UCSD-AML1 (cell line): ENCODE measurements at regions not wholly inside any gene's neighbourhood (a gene's known extent, or its start where the extent isn't known, plus 50 kb on each side); places are given as distances from the start of the nearest gene placed in this dataset.

Experiments
- DNase-seq: peaks from one replicate; lab custom pipeline; 2025; ENCODE audit not compliant: unreplicated experiment; lab: John Stamatoyannopoulos, UW

DNA sequence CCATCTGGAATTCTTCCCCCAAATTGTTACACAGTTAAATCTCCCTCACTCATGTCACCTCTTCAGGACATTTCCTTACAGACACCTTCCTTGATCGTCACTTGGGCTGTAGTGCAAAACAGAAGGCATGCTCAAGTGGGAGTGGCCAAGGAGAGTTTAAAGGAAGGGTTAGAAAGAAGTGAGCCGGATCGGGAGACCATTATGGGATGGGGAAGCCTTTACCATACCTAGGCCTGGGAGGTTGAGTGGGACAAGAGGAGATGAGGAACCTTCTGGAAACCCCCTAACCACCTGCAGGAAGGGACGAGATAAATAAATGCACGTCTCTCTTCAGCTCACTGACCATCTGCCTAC, 102.7 kb downstream of the UCHL1 start:
- DNase-seq = no peak

- DNase-seq = no peak
These were observed 103.1 kb downstream of the UCHL1 start for GRCh38 chr4:41359836-41360213.

GRCh38 chr4:41360214-41360920, 103.6 kb downstream of the UCHL1 start:
- DNase-seq = peak; percentile 47

DNA sequence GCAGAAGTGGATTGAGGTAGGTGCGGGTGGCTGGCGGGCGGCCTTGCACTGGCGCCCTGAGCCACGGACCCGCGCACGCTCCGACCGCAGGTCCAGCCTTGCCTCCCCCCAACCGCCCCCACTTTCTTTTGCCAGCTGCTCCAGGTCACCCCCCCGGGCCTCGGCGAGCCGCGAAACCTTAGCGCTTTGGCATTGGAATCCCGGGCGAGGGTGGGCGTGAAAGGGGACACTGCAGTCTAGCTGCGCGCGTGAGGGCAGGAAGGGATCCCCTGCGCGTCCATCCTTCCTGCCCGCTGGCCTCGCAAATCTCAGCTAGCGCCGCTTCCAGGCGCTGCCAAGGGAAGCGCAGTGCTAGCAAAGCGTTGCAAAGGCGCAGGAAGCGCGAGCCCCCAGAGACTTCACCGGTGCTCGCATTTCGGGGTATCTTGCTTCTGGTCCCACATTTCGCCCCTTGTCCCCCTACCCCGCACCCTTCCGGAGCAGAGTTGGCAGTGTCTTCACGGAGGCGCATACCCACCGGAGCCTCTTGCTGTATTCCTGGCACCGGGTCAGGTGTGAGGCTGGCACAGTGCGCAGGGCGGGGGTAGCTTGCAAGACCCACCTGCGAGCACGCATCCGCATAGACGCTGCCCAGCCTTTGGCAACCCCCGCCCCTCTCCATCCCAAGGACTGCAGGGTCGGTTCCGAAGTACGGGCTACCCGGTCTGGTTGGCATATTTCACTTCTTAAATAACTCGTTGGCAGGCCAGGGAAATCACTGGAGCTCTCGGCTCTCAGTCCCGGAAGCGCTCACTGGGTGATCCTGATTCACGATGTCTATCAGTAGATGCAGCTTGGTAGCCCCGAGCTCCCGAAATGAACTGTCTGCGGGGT, 104.4 kb downstream of the UCHL1 start:
- DNase-seq = no peak

DNA sequence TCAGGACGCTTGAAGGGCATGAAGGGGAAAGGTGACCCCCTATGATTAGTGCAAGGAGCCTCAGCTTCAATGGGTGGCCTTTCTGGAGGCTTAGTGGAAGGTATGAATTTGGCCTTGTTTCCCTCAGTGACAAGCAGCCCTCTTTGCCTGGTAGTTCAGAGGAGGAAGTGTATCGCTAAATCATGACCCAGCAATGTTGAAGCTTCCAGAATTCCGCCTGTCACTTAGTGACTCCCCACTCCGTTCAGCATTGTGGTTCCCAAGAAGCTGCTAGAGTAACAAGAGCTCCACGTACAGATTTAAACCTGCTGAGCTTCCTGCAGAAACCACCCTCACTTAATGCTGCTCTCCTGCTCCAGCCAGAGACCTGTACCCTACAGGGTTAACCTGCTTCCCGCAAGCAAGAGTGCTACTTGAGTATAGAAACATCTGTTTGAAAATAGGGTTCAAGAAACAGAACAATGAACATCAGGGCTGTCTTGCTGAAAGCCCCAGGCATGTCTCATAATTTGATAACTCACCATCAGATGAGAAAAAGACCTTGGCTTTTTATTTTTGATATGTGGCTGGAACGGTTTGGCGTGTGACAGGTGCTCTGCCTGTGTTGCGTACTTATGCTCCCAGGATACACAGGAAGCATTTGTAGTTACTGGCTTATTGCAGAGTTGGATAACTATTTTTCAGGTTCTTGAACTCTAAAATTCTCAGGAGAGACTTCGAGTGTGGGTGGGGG, 105.2 kb downstream of the UCHL1 start:
- DNase-seq = no peak

- no peak for DNase-seq
These were observed 106.1 kb downstream of the UCHL1 start for GRCh38 chr4:41362621-41363383.

DNA sequence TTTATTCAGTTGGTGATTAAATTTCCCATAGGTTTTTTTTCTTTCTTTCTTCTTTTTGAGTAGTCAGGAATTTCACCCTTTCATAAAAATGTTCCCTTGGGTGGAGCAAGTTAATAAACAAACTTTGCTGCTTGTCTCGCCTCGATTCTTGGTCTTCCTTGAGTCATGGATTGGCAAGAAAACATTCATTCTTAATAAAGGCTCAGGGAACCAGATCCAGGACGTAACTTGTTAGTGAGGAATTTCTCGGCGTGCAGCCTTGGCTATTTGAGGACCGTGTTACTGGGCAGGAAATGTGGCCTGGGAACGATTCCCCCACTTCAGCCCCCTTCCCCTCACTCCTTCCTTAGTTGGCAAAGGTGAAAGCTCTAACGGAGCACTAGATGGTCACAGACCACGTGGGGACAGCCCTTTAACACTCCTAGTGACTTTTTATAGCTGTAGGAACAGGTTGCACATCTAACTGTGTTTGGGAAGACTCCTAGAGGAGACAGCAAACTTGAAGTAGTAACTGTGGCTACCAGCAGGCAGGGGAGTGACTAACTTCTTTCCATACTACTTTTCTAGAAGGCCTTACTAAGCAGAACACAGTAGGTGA, 106.8 kb downstream of the UCHL1 start:
- DNase-seq = no peak

- DNase-seq = no peak
These were observed 108.1 kb downstream of the UCHL1 start for GRCh38 chr4:41364876-41365275.

DNA sequence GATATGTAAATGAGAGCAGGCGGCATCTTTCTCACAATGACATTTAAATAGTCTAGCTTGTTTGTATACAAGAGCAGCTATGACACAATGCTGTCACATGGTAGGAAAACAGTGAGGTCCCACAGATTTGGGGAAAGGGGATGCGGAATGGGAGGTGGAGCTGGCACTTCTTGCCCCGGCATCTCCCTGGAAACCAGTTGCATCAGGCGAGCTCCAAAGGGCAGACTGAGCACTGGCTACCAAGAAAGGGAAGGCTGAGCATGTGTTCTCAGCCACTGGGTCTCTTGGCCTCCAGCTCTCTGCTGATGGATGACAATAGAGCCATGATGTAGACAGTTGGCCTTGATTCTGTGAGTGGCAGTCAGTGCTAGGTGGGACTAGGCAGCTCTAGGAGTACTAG, 109.0 kb downstream of the UCHL1 start:
- DNase-seq = no peak

DNA sequence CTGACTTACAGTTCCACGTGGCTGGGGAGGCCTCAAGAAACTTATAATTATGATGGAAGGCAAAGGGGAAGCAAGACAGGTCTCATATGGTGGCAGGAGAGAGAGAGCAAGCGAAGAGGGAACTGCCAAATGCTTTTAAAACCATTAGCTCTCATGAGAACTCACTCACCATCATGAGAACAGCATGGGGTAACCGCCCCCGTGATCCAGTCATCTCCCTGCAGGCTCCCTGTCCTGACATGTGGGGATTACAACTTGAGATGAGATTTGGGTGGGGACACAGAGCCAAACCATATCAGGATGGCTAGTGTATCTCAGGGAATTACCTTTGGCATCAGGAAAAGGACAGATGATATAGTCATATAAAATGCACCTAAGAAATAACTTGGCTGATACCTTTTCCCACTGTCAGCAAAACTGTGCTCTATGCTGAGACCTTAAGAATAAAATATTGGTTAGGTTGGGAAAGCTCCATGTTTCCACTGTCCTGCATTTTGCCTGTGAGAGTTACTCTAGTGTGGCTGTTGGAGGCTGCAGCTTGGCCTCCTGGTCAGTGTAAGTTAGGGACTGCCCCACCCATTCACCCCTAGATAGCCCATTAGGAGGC, 110.3 kb downstream of the UCHL1 start:
- DNase-seq = no peak

DNA sequence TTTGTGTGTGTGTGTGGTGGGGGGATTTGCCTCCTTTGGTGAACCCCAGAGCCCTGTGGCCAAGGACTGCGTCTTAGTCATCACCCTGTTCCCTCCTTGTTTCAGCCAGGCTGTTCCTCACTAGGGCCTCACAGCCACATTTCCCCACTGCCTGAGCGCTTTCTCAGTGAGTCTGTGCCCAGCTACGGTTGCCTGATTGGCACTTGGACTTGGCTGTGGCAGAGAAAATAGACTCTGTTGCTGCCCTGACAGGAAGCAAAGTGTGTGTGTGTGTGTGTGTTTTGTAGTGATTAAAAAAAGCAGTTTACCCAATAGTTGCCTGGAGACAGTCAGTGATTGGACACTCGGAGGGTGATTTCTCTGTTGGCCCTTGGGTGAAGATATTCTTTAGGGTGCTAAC, 113.0 kb downstream of the UCHL1 start:
- DNase-seq = peak; percentile 76

GRCh38 chr4:41373221-41373620, 116.5 kb downstream of the UCHL1 start:
- DNase-seq = no peak

- no peak for DNase-seq
These were observed 117.8 kb downstream of the UCHL1 start for GRCh38 chr4:41374490-41374889.

- no peak for DNase-seq
These were observed 118.8 kb downstream of the UCHL1 start for GRCh38 chr4:41375561-41375960.

DNA sequence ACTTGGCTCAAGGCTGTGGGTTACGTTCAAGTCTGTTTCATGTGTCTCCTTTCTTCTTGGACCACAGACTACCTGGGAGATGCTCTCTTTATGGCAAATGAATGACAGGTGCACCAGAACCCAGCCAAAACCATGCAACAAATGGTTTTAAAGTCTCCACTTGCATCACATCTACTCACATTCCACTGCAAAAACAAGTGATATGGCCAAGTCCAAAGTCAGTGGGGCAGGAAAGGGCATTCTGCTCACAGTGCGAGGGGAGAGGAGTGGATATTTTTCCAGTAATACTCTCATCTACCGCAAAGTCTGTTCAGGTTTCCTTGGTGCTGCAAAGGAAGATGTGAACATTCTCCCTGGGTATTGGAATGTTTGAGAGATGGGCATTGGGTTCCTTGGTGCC, 120.5 kb downstream of the UCHL1 start:
- no peak for DNase-seq

DNA sequence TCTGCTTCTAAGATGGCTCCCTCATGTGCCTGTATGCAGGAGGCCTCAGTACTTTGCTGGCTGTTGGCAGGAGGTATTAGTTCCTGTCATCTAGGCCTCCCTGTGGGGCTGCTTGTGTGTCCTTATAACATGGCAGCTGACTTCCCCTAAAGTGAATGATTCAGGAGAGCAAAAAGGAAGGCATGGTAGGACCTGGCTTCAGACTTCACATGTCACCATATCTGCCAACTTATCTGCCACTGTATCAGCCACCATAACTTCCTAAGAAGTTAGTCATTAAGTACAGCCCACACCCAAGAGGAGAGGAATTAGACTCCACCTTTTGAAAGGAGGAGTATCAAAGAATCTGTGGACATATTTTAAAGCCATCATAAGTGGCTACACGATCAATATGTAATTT, 122.5 kb downstream of the UCHL1 start:
- DNase-seq = no peak

GRCh38 chr4:41380511-41381157, 123.9 kb downstream of the UCHL1 start:
- no peak for DNase-seq

GRCh38 chr4:41381384-41381783, 124.7 kb downstream of the UCHL1 start:
- no peak for DNase-seq

- peak; percentile 65 for DNase-seq
These were observed 128.3 kb downstream of the UCHL1 start for GRCh38 chr4:41384992-41385391.

DNA sequence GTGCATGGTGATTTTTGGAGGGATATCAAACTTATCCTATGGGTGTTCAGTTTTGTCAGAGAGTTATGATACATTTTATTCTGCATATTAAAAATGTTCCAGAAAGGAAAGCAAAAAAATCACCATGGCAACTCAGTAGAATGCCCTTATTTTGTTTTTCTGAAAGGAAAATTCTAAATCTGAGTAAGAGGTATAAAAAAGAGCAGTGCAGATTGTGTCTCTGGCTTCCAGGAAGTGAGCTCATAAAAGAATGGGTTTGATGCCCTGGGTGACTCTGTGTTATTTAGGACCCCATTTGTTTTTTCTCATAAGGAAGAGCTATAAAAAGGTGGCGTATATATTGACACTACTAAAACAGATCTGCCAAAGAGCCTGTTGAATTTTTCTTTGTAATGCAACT, 128.8 kb downstream of the UCHL1 start:
- no peak for DNase-seq
